DND-41 (cell line): ENCODE measurements at regions not wholly inside any gene's neighbourhood (a gene's known extent, or its start where the extent isn't known, plus 50 kb on each side); places are given as distances from the start of the nearest gene placed in this dataset.

ENCODE experiments used
- ATAC-seq: fragments of 200-7000 bp; cut with Tn5 transposase; 3 replicates; pipeline ENCODE4 v1.9.1; 2021; ENCODE audit warnings: low read depth; ENCODE audit not compliant: insufficient read depth
- DNase-seq: peaks from one replicate; pipeline ENCODE4 v3.0.0-alpha.2; 2020
- H2AFZ ChIP-seq: 2 replicates; pipeline ENCODE4 v1.6.0; 2012; ENCODE audit warnings: low read depth, low read length
- H3K27ac ChIP-seq: 2 replicates; pipeline ENCODE4 v1.5.1; 2012; ENCODE audit warnings: low read length, inconsistent platforms
- H3K27me3 ChIP-seq: fragments of 200-600 bp; sonication (generic); 2 replicates; pipeline ENCODE4 v1.6.0; 2012; ENCODE audit warnings: low read length, mild to moderate bottlenecking, inconsistent platforms; ENCODE audit not compliant: insufficient read depth, poor library complexity
- H3K36me3 ChIP-seq: 2 replicates; pipeline ENCODE4 v1.5.1; 2012; ENCODE audit warnings: low read length, inconsistent platforms; ENCODE audit not compliant: insufficient read depth
- H3K4me1 ChIP-seq: 2 replicates; pipeline ENCODE4 v1.5.1; 2012; ENCODE audit warnings: mild to moderate bottlenecking, low read length; ENCODE audit not compliant: insufficient read depth
- H3K4me2 ChIP-seq: 2 replicates; pipeline ENCODE4 v1.6.0; 2012; ENCODE audit warnings: mild to moderate bottlenecking, moderate library complexity, low read length, inconsistent platforms; ENCODE audit not compliant: insufficient read depth
- H3K4me3 ChIP-seq, 2 experiments: fragments of 200-600 bp in 1 of 2; shearing (Covaris generic) in 1 of 2; 2 replicates each; pipeline ENCODE4 v1.5.1; 2012 to 2016; ENCODE audit warnings: inconsistent platforms in 2 of 2, low read length in 2 of 2, mild to moderate bottlenecking in 2 of 2, low read depth in 1 of 2, moderate library complexity in 1 of 2
- H3K79me2 ChIP-seq: 2 replicates; pipeline ENCODE4 v1.6.0; 2012; ENCODE audit warnings: low read length, inconsistent platforms; ENCODE audit not compliant: insufficient read depth
- H3K9ac ChIP-seq: 2 replicates; pipeline ENCODE4 v1.6.0; 2012; ENCODE audit warnings: low read depth, mild to moderate bottlenecking, inconsistent platforms, low read length, moderate library complexity
- H3K9me3 ChIP-seq: 2 replicates; pipeline ENCODE4 v1.5.1; 2012; ENCODE audit warnings: low read length, moderate library complexity, mild to moderate bottlenecking, inconsistent platforms; ENCODE audit not compliant: insufficient read depth, severe bottlenecking
- H4K20me1 ChIP-seq: 2 replicates; pipeline ENCODE4 v1.6.0; 2012; ENCODE audit warnings: low read length; ENCODE audit not compliant: insufficient read depth
- EZH2 ChIP-seq: IDR thresholded peaks from 3 replicates; pipeline ENCODE4 v1.6.1; 2012; ENCODE audit warnings: borderline replicate concordance, low read depth, mild to moderate bottlenecking, moderate library complexity, low read length, inconsistent platforms; ENCODE audit not compliant: severe bottlenecking
- TF ChIP-seq, protein P1 (sequence below): IDR thresholded peaks from 2 replicates; pipeline ENCODE4 v1.5.1; 2012; ENCODE audit warnings: borderline replicate concordance, low read length, moderate library complexity, mild to moderate bottlenecking; ENCODE audit not compliant: poor library complexity, severe bottlenecking; ENCODE audit errors: extremely low read depth

GRCh38 chr2:176769499-176770370 is 442.9 kb upstream of the HNRNPA3 start:
- Histone ChIP-seq H4K20me1 (no peaks in the 10 kb centered on the region), H3K79me2 (no peaks in the 10 kb centered on the region), H3K4me1 (peaks cover 5% of the 10 kb centered on the region; the same call in 1 of the 2 replicates), H3K36me3 (no peaks in the 10 kb centered on the region), H2AFZ (no peak overlapping the region), H3K27ac (no peak overlapping the region), H3K4me3 (no peak overlapping the region), H3K4me2 (no peak overlapping the region), H3K27me3 (no peaks in the 10 kb centered on the region), H3K9me3 (peaks cover 14% of the 10 kb centered on the region), H3K9ac (no peak overlapping the region)
- TF ChIP-seq, protein P1, sequence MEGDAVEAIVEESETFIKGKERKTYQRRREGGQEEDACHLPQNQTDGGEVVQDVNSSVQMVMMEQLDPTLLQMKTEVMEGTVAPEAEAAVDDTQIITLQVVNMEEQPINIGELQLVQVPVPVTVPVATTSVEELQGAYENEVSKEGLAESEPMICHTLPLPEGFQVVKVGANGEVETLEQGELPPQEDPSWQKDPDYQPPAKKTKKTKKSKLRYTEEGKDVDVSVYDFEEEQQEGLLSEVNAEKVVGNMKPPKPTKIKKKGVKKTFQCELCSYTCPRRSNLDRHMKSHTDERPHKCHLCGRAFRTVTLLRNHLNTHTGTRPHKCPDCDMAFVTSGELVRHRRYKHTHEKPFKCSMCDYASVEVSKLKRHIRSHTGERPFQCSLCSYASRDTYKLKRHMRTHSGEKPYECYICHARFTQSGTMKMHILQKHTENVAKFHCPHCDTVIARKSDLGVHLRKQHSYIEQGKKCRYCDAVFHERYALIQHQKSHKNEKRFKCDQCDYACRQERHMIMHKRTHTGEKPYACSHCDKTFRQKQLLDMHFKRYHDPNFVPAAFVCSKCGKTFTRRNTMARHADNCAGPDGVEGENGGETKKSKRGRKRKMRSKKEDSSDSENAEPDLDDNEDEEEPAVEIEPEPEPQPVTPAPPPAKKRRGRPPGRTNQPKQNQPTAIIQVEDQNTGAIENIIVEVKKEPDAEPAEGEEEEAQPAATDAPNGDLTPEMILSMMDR, result no peak
- no peak for TF ChIP-seq EZH2
- DNase-seq (no peak), ATAC-seq (no peak)

DNA sequence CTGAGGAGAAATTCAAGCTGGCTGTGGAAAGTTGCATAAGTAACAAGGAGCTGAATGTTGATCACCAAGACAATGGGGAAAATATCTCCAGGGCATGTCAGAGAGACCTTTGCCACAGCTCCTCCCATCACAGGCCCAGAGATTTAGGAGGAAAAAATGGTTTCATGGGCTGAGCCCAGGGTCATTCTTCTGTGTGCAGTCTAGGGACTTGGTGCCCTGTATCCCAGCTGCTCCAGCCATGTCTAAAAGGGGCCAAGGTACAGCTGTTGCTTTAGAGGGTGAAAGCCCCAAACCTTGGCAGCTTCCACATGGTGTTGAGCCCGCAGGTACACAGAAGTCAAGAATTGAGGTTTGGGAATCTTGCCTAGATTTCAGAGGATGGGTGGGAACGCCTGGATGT is 439.8 kb upstream of the HNRNPA3 start:
- TF ChIP-seq, protein P1, result no peak
- no peak for TF ChIP-seq EZH2
- H4K20me1 ChIP-seq, result no peaks in the 10 kb centered on the region
- no peak overlapping the region for H3K27ac ChIP-seq
- H3K4me2 ChIP-seq, result no peak overlapping the region
- no peak overlapping the region for H2AFZ ChIP-seq
- no peaks in the 10 kb centered on the region for H3K27me3 ChIP-seq
- H3K36me3 ChIP-seq, result no peaks in the 10 kb centered on the region
- H3K4me1 ChIP-seq, result peaks cover 5% of the 10 kb centered on the region; the same call in 1 of the 2 replicates
- DNase-seq, result no peak
- H3K79me2 ChIP-seq, result no peaks in the 10 kb centered on the region
- no peak for ATAC-seq
- no peak overlapping the region for H3K9ac ChIP-seq
- H3K9me3 ChIP-seq, result peaks cover 14% of the 10 kb centered on the region
- H3K4me3 ChIP-seq, result no peak overlapping the region

DNA sequence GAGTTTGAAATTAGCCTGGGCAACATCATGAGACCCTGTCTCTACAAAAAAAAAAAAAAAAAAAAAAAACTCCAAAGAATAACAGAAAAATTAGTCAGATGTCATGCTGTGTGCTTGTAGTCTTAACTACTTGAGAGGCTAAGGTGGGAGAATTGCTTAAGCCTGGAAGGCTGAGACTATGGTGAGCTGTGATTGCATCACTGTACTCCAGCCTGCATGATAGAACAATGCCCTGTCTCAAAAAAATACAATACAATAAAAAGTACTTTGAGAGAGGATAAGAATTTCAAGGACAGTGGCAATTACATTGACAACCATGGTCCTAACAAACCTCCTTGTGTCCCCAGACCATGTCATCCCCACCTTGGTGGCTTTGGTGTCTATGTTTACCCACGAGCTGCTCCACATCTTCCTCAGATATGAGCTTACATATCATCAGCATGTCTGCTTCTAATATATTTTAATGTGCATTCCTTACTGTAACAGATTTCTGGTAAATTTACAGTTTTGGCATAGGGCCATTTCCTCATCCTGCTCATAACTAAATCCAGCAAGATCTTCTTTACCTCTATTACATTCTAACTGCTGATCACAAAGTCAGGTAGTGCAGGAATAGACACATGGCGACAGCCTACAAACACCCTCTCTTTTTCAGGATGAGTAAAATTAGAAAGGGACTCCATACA is 437.7 kb upstream of the HNRNPA3 start:
- H3K9me3 ChIP-seq, result peaks cover 14% of the 10 kb centered on the region
- no peaks in the 10 kb centered on the region for H3K79me2 ChIP-seq
- H3K9ac ChIP-seq, result no peak overlapping the region
- no peaks in the 10 kb centered on the region for H3K27me3 ChIP-seq
- no peaks in the 10 kb centered on the region for H4K20me1 ChIP-seq
- TF ChIP-seq, protein P1, result no peak
- TF ChIP-seq EZH2, result no peak
- H2AFZ ChIP-seq, result no peak overlapping the region
- no peak overlapping the region for H3K27ac ChIP-seq
- no peaks in the 10 kb centered on the region for H3K4me1 ChIP-seq
- H3K4me2 ChIP-seq, result no peak overlapping the region
- no peak for ATAC-seq
- H3K36me3 ChIP-seq, result no peaks in the 10 kb centered on the region
- no peak overlapping the region for H3K4me3 ChIP-seq
- DNase-seq, result no peak
